Activated CD8-positive, alpha-beta T cell treated with anti-CD3 and anti-CD28 coated beads for 36 hours (primary cell): ENCODE measurements at regions not wholly inside any gene's neighbourhood (a gene's known extent, or its start where the extent isn't known, plus 50 kb on each side); places are given as distances from the start of the nearest gene placed in this dataset.
"Not testable (repeated sequence)": the region's sequence is repeated elsewhere in the genome, so short reads cannot be mapped to it uniquely, and the experiment has no call there.

ENCODE experiments used
- ATAC-seq: fragments of 200-7000 bp; cut with Tn5 transposase; one replicate; pipeline ENCODE4 v1.10.0; 2021; ENCODE audit warnings: mild to moderate bottlenecking, moderate library complexity
- CTCF ChIA-PET: fragments of 350-600 bp; sonication (Branson Sonifier 250); formaldehyde crosslinking; loops from one replicate; lab custom pipeline; 2021; ENCODE audit warnings: antibody characterized with exemption; lab: Charles Lee
- POLR2A ChIA-PET: fragments of 350-600 bp; sonication (Branson Sonifier 250); formaldehyde crosslinking; loops from one replicate; lab custom pipeline; 2021; ENCODE audit warnings: antibody characterized with exemption; lab: Charles Lee
- DNase-seq: peaks from one replicate; pipeline ENCODE4 v3.0.0-alpha.2; 2020
- H3K27ac Mint-ChIP-seq: one replicate; pipeline ENCODE4 v1.8.0; 2021; ENCODE audit warnings: mild to moderate bottlenecking, mixed read lengths
- H3K27me3 Mint-ChIP-seq: one replicate; pipeline ENCODE4 v1.8.0; 2021; ENCODE audit warnings: mixed read lengths
- H3K36me3 Mint-ChIP-seq: one replicate; pipeline ENCODE4 v1.8.0; 2021; ENCODE audit warnings: low read depth, mixed read lengths
- H3K4me1 Mint-ChIP-seq: one replicate; pipeline ENCODE4 v1.8.0; 2021; ENCODE audit warnings: low read depth, mixed read lengths
- H3K4me3 Mint-ChIP-seq: one replicate; pipeline ENCODE4 v1.8.0; 2021; ENCODE audit warnings: mild to moderate bottlenecking, moderate library complexity, mixed read lengths
- H3K9me3 Mint-ChIP-seq: one replicate; pipeline ENCODE4 v1.8.0; 2021; ENCODE audit warnings: mixed read lengths
- intact Hi-C: fragments of 100-400 bp; cut with micrococcal nuclease; formaldehyde crosslinking; loops from one replicate; pipeline ENCODE4 v1.10.0; 2022
- TF ChIP-seq, protein P1 (sequence below): fragments of 200-600 bp; IDR thresholded peaks from one replicate; pipeline ENCODE4 v1.8.0; 2022; ENCODE audit warnings: antibody characterized with exemption, mild to moderate bottlenecking

DNA sequence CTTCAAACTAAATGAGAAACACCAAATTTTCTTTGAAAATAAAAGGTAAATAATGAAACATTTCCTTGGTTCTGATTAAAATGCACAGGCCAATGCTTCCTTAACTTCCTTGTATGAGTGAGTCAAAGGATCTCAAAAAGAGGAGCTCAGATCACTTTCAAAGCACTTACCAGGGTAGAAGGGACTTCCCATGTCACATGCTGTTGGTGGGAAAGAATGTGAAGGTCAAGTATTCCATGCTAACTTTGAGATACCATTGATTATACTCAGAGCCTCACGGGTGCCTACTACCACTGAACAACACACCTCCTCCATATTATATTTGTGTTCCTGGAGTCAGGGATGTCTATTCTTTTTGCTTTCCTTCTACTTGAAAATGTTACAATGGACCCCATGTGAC lies 233.5 kb upstream of the KIAA1217 start:
- DNase-seq (no peak), ATAC-seq (no peak)
- intact Hi-C loops = no loop called here
- no peak overlapping the region for H3K27ac Mint-ChIP-seq
- H3K9me3 Mint-ChIP-seq = peaks cover 4% of the 10 kb centered on the region
- no peaks in the 10 kb centered on the region for H3K36me3 Mint-ChIP-seq
- ChIA-PET CTCF (interaction anchor here (0.9 to 1.3 kb wide), 3 partner anchors 17 to 266 kb away, joined by 3 to 4 read pairs (median 3); no protein-coding TSS in a partner anchor), POLR2A (no interaction called here)
- H3K27me3 Mint-ChIP-seq = no peaks in the 10 kb centered on the region
- H3K4me1 Mint-ChIP-seq = no peaks in the 10 kb centered on the region
- no peak overlapping the region for H3K4me3 Mint-ChIP-seq
- TF ChIP-seq, protein P1, sequence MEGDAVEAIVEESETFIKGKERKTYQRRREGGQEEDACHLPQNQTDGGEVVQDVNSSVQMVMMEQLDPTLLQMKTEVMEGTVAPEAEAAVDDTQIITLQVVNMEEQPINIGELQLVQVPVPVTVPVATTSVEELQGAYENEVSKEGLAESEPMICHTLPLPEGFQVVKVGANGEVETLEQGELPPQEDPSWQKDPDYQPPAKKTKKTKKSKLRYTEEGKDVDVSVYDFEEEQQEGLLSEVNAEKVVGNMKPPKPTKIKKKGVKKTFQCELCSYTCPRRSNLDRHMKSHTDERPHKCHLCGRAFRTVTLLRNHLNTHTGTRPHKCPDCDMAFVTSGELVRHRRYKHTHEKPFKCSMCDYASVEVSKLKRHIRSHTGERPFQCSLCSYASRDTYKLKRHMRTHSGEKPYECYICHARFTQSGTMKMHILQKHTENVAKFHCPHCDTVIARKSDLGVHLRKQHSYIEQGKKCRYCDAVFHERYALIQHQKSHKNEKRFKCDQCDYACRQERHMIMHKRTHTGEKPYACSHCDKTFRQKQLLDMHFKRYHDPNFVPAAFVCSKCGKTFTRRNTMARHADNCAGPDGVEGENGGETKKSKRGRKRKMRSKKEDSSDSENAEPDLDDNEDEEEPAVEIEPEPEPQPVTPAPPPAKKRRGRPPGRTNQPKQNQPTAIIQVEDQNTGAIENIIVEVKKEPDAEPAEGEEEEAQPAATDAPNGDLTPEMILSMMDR = no peak

- no peaks in the 10 kb centered on the region for H3K4me1 Mint-ChIP-seq
- no peaks in the 10 kb centered on the region for H3K27me3 Mint-ChIP-seq
- H3K36me3 Mint-ChIP-seq = no peaks in the 10 kb centered on the region
- DNase-seq = no peak
- TF ChIP-seq, protein P1 = no peak
- CTCF ChIA-PET = no interaction called here
- peaks cover 2% of the 10 kb centered on the region for H3K9me3 Mint-ChIP-seq
- ATAC-seq = no peak
- H3K4me3 Mint-ChIP-seq = no peak overlapping the region
- POLR2A ChIA-PET = no interaction called here
- H3K27ac Mint-ChIP-seq = no peak overlapping the region
- intact Hi-C loops = no loop called here
Observed at GRCh38 chr10:23976275-23976674, 232.7 kb upstream of the KIAA1217 start.

DNA sequence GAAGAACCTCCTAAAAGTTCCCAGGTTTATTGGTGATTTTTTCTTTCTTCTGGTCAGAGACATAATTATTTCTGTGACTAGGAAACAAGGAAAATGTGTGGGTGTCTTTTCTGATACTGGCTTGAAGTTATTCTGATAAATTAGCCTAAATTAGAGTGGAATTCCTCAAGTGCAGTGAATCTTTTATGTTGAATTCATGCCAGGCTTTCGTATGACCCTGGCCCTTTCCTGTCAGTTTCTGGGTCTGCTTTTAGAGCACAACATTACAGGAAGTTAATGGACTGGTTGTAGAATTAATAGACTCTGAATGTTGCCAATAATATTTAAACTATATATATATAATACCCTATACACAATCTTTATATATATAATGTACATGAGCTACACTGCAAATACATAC lies 230.6 kb upstream of the KIAA1217 start:
- ChIA-PET CTCF (interaction anchor here (1.1 kb wide), 1 partner anchor 50 kb away, joined by 3 read pairs; no protein-coding TSS in a partner anchor), POLR2A (no interaction called here)
- intact Hi-C loops = no loop called here
- Mint-ChIP-seq H3K36me3 (no peaks in the 10 kb centered on the region), H3K4me3 (no peak overlapping the region), H3K4me1 (no peaks in the 10 kb centered on the region), H3K27me3 (no peaks in the 10 kb centered on the region), H3K9me3 (no peaks in the 10 kb centered on the region), H3K27ac (no peak overlapping the region)
- no peak for DNase-seq
- TF ChIP-seq, protein P1 = no peak
- no peak for ATAC-seq

DNA sequence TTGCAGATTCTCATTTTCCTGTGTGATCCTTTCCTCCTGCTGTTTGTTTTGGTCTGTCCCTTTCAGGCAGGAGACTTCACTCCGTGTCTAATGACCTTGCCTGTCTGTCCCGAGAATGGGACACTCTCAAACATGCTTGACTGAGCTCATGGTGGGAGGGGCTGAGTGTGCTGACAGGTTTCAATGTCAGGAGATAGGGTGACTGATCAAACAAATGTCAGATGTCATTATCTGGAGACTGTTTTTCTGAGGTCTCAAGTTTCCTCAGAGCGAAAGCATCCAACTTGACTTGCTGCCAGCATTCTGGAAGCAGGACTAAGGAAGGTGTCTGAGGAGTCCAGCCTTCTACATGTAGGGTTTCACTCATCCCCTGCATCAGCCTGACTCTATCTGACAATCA lies 228.8 kb upstream of the KIAA1217 start:
- ChIA-PET POLR2A (no interaction called here), CTCF (no interaction called here)
- no peak for DNase-seq
- H3K9me3 Mint-ChIP-seq = no peaks in the 10 kb centered on the region
- no peak overlapping the region for H3K4me3 Mint-ChIP-seq
- TF ChIP-seq, protein P1 = no peak
- ATAC-seq = no peak
- intact Hi-C loops = no loop called here
- no peaks in the 10 kb centered on the region for H3K4me1 Mint-ChIP-seq
- no peaks in the 10 kb centered on the region for H3K36me3 Mint-ChIP-seq
- H3K27me3 Mint-ChIP-seq = no peaks in the 10 kb centered on the region
- no peak overlapping the region for H3K27ac Mint-ChIP-seq

GRCh38 chr10:23981520-23982309 lies 227.2 kb upstream of the KIAA1217 start:
- Mint-ChIP-seq H3K9me3 (no peaks in the 10 kb centered on the region), H3K36me3 (no peaks in the 10 kb centered on the region), H3K27me3 (no peaks in the 10 kb centered on the region), H3K27ac (no peak overlapping the region), H3K4me3 (no peak overlapping the region), H3K4me1 (no peaks in the 10 kb centered on the region)
- no peak for ATAC-seq
- intact Hi-C loops = no loop called here
- no peak for DNase-seq
- CTCF ChIA-PET = interaction anchor here (1.1 to 2.0 kb wide), 2 partner anchors 11 to 13 kb away, joined by 3 to 9 read pairs; no protein-coding TSS in a partner anchor
- POLR2A ChIA-PET = no interaction called here
- TF ChIP-seq, protein P1 = no peak

DNA sequence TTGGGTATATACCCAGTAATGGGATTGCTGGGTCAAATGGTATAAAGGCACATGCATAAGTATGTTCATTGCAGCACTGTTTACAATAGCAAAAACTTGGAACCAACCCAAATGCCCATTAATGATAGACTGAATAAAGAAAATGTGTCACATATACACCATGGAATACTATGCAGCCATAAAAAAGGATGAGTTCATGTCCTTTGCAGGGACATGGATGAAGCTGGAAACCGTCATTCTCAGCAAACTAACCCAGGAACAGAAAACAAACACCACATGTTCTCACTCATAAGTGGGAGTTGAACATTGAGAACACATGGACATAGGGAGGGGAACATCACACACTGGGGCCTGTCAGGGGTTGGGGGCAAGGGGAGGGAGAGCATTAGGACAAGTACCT lies 224.5 kb upstream of the KIAA1217 start:
- H3K27me3 Mint-ChIP-seq, H3K4me3 Mint-ChIP-seq, H3K27ac Mint-ChIP-seq, H3K9me3 Mint-ChIP-seq, intact Hi-C loops, DNase-seq, POLR2A ChIA-PET, H3K4me1 Mint-ChIP-seq, H3K36me3 Mint-ChIP-seq, ATAC-seq: not testable (repeated sequence)
- CTCF ChIA-PET = interaction anchor here (1.0 kb wide), 1 partner anchor 10 kb away, joined by 4 read pairs; no protein-coding TSS in a partner anchor
